Mesendoderm (in vitro differentiated cells): ENCODE measurements at regions not wholly inside any gene's neighbourhood (a gene's known extent, or its start where the extent isn't known, plus 50 kb on each side); places are given as distances from the start of the nearest gene placed in this dataset.
A peak's percentile ranks its signal among the peaks of the same experiment; 100 is the strongest.

Source experiments
- DNase-seq: peaks from one replicate; pipeline ENCODE4 v3.0.0; 2013
- H2AK5ac ChIP-seq: 2 replicates; pipeline ENCODE4 v1.6.1; 2013; ENCODE audit warnings: low read length, inconsistent platforms
- H2BK120ac ChIP-seq: 2 replicates; pipeline ENCODE4 v1.6.1; 2013; ENCODE audit warnings: low read depth, mild to moderate bottlenecking, low read length, moderate library complexity, mixed read lengths
- H2BK15ac ChIP-seq: replicated peaks from 2 replicates; pipeline ENCODE4 v1.6.1; 2013; ENCODE audit warnings: low read depth, mild to moderate bottlenecking, moderate library complexity
- H2BK5ac ChIP-seq: 2 replicates; pipeline ENCODE4 v1.6.1; 2013; ENCODE audit warnings: low read length, inconsistent platforms
- H3K18ac ChIP-seq: 2 replicates; pipeline ENCODE4 v1.6.1; 2013; ENCODE audit warnings: mild to moderate bottlenecking, low read length, mixed read lengths
- H3K23ac ChIP-seq: one replicate; pipeline ENCODE4 v1.6.1; 2013; ENCODE audit warnings: low read length
- H3K27ac ChIP-seq: 2 replicates; pipeline ENCODE4 v1.5.1; 2013; ENCODE audit warnings: low read depth, mild to moderate bottlenecking, inconsistent platforms, low read length, moderate library complexity
- H3K27me3 ChIP-seq: 2 replicates; pipeline ENCODE4 v1.6.1; 2013; ENCODE audit warnings: low read length, control low read depth, mild to moderate bottlenecking, inconsistent platforms; ENCODE audit not compliant: insufficient read depth, poor library complexity
- H3K36me3 ChIP-seq: 2 replicates; pipeline ENCODE4 v1.6.1; 2013; ENCODE audit warnings: low read length, inconsistent platforms; ENCODE audit not compliant: control insufficient read depth, insufficient read depth
- H3K4ac ChIP-seq: one replicate; pipeline ENCODE4 v1.6.1; 2013; ENCODE audit warnings: low read depth, mild to moderate bottlenecking, low read length, moderate library complexity
- H3K4me1 ChIP-seq: 2 replicates; pipeline ENCODE4 v1.6.1; 2013; ENCODE audit warnings: low read depth, low read length, inconsistent platforms; ENCODE audit not compliant: control insufficient read depth
- H3K4me2 ChIP-seq: 2 replicates; pipeline ENCODE4 v1.6.1; 2013; ENCODE audit warnings: low read length
- H3K4me3 ChIP-seq: 2 replicates; pipeline ENCODE4 v1.5.1; 2013; ENCODE audit warnings: mild to moderate bottlenecking, low read length
- H3K56ac ChIP-seq: one replicate; pipeline ENCODE4 v1.6.1; 2013; ENCODE audit warnings: low read length
- H3K79me1 ChIP-seq: 2 replicates; pipeline ENCODE4 v1.6.1; 2013; ENCODE audit warnings: low read length, inconsistent platforms
- H3K79me2 ChIP-seq: 2 replicates; pipeline ENCODE4 v1.6.1; 2013; ENCODE audit warnings: mild to moderate bottlenecking, low read length; ENCODE audit not compliant: control insufficient read depth, insufficient read depth
- H3K9ac ChIP-seq: 2 replicates; pipeline ENCODE4 v1.6.1; 2013; ENCODE audit warnings: low read length, inconsistent platforms
- H4K5ac ChIP-seq: one replicate; pipeline ENCODE4 v1.6.1; 2013; ENCODE audit warnings: low read length
- H4K8ac ChIP-seq: one replicate; pipeline ENCODE4 v1.6.1; 2013; ENCODE audit warnings: low read depth, mild to moderate bottlenecking, control low read depth, low read length, moderate library complexity
- WGBS: extraction: QIAGEN DNeasy Blood & Tissue Kit; methylation state at CpG from one replicate; pipeline ENCODE4 v1.1.7; 2013; ENCODE audit warnings: low lambda C conversion rate, missing lambda C conversion rate; ENCODE audit not compliant: insufficient coverage; ENCODE audit errors: extremely low coverage; 5-methylcytosine and 5-hydroxymethylcytosine counted together

GRCh38 chr3:139199421-139200010 is 144.3 kb upstream of the MRPS22 start:
- Histone ChIP-seq H3K27me3 (no peaks in the 10 kb centered on the region), H2AK5ac (no peak overlapping the region), H3K79me1 (no peaks in the 10 kb centered on the region), H3K36me3 (no peaks in the 10 kb centered on the region), H3K23ac (no peak overlapping the region), H2BK15ac (no peak overlapping the region), H3K4ac (no peak overlapping the region), H2BK5ac (no peak overlapping the region), H3K4me3 (no peak overlapping the region), H3K56ac (no peak overlapping the region), H3K79me2 (no peaks in the 10 kb centered on the region), H3K9ac (no peak overlapping the region), H3K4me1 (no peaks in the 10 kb centered on the region), H3K4me2 (no peak overlapping the region), H3K18ac (no peak overlapping the region), H4K8ac (no peak overlapping the region), H4K5ac (no peak overlapping the region), H3K27ac (no peak overlapping the region), H2BK120ac (no peak overlapping the region)
- WGBS, result no CpG with 5 or more reads among the region's 3 CpGs
- no peak for DNase-seq

- Histone ChIP-seq H3K79me2 (no peaks in the 10 kb centered on the region), H3K23ac (no peak overlapping the region), H3K9ac (no peak overlapping the region), H2BK120ac (no peak overlapping the region), H2AK5ac (no peak overlapping the region), H2BK15ac (no peak overlapping the region), H2BK5ac (no peak overlapping the region), H3K36me3 (no peaks in the 10 kb centered on the region), H3K18ac (no peak overlapping the region), H4K5ac (no peak overlapping the region), H3K4me3 (no peak overlapping the region), H4K8ac (no peak overlapping the region), H3K27me3 (no peaks in the 10 kb centered on the region), H3K4me2 (no peak overlapping the region), H3K4me1 (no peaks in the 10 kb centered on the region), H3K79me1 (no peaks in the 10 kb centered on the region), H3K4ac (no peak overlapping the region), H3K27ac (no peak overlapping the region), H3K56ac (no peak overlapping the region)
- no peak for DNase-seq
- WGBS, result no CpG with 5 or more reads among the region's 7 CpGs
These were observed 142.2 kb upstream of the MRPS22 start for GRCh38 chr3:139201446-139202225.

GRCh38 chr3:139202226-139202958 is 141.4 kb upstream of the MRPS22 start:
- WGBS, result no CpG with 5 or more reads among the region's 5 CpGs
- Histone ChIP-seq H3K36me3 (no peaks in the 10 kb centered on the region), H2BK120ac (no peak overlapping the region), H3K27ac (no peak overlapping the region), H4K8ac (no peak overlapping the region), H3K23ac (no peak overlapping the region), H3K4me3 (no peak overlapping the region), H3K27me3 (no peaks in the 10 kb centered on the region), H2AK5ac (no peak overlapping the region), H3K18ac (no peak overlapping the region), H2BK5ac (no peak overlapping the region), H3K4me1 (no peaks in the 10 kb centered on the region), H3K9ac (no peak overlapping the region), H3K4ac (no peak overlapping the region), H2BK15ac (no peak overlapping the region), H3K4me2 (no peak overlapping the region), H3K79me2 (no peaks in the 10 kb centered on the region), H3K79me1 (no peaks in the 10 kb centered on the region), H4K5ac (no peak overlapping the region), H3K56ac (no peak overlapping the region)
- DNase-seq, result peak; percentile 88

- Histone ChIP-seq H2BK15ac (no peak overlapping the region), H3K79me2 (no peaks in the 10 kb centered on the region), H2AK5ac (no peak overlapping the region), H3K23ac (no peak overlapping the region), H4K8ac (no peak overlapping the region), H3K4me3 (no peak overlapping the region), H2BK5ac (no peak overlapping the region), H3K18ac (no peak overlapping the region), H3K27ac (no peak overlapping the region), H3K4me1 (no peaks in the 10 kb centered on the region), H3K9ac (no peak overlapping the region), H3K56ac (no peak overlapping the region), H3K27me3 (no peaks in the 10 kb centered on the region), H3K4me2 (no peak overlapping the region), H3K36me3 (no peaks in the 10 kb centered on the region), H3K79me1 (no peaks in the 10 kb centered on the region), H3K4ac (no peak overlapping the region), H4K5ac (no peak overlapping the region), H2BK120ac (no peak overlapping the region)
- no peak for DNase-seq
- WGBS, result no CpG with 5 or more reads among the region's 1 CpG
These were observed 140.9 kb upstream of the MRPS22 start for GRCh38 chr3:139202959-139203349.

GRCh38 chr3:139203752-139204151 is 140.1 kb upstream of the MRPS22 start:
- Histone ChIP-seq H3K4me2 (no peak overlapping the region), H2BK5ac (no peak overlapping the region), H2AK5ac (no peak overlapping the region), H3K36me3 (no peaks in the 10 kb centered on the region), H3K4ac (no peak overlapping the region), H2BK120ac (no peak overlapping the region), H4K8ac (no peak overlapping the region), H3K23ac (no peak overlapping the region), H3K4me3 (no peak overlapping the region), H3K56ac (no peak overlapping the region), H3K79me1 (no peaks in the 10 kb centered on the region), H3K79me2 (no peaks in the 10 kb centered on the region), H4K5ac (no peak overlapping the region), H3K27me3 (no peaks in the 10 kb centered on the region), H3K18ac (no peak overlapping the region), H3K9ac (no peak overlapping the region), H2BK15ac (no peak overlapping the region), H3K4me1 (no peaks in the 10 kb centered on the region), H3K27ac (no peak overlapping the region)
- no peak for DNase-seq
- no CpG with 5 or more reads among the region's 2 CpGs for WGBS
